NCI-H1105 treated with DMSO at 0.1 percent for 48 hours (cell line): ENCODE measurements at regions not wholly inside any gene's neighbourhood (a gene's known extent, or its start where the extent isn't known, plus 50 kb on each side); places are given as distances from the start of the nearest gene placed in this dataset.

Source experiments
- DNase-seq: peaks from one replicate; lab custom pipeline; 2025; lab: John Stamatoyannopoulos, UW

- DNase-seq: no peak
Measured at GRCh38 chr11:130776061-130776419, 140.2 kb downstream of the SNX19 start.

DNA sequence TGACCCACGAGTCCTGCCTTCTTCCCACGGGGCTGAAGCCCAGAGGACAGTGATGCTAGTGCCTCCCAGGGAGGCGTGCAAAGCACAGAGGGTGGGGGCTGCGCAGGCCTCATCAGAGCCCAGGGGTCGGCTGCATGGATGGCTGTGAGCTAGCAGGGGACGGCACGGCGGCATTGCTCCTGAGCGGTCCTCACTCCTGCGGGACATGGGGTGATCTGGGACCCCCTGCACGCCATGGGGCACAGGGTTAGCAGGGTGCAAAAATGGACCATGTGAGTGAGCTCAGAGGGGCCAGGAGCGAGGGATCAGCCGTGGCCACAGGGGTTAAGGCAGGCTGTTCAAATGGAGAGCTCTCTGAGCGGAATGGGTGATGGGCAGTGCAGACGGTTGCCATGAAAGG is 138.3 kb downstream of the SNX19 start:
- DNase-seq: no peak

DNA sequence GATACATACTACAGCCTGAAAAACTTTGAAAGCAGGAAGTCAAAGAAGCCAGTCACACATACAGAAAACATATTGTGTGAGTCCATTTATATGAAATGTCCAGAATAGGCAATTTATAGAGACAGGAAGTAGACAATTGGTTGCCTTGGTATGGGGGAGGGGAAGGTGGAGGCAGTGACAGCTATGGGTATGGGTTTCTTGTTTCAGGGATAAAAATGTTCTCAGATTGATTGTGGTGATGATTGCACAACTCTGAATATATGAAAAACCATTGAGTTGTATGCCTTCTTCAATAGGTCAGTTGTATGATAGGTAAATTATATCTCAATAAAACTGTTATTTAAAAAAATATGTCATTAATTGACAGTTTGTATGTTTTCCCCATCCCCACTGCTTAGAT is 137.6 kb downstream of the SNX19 start:
- DNase-seq: no peak

DNA sequence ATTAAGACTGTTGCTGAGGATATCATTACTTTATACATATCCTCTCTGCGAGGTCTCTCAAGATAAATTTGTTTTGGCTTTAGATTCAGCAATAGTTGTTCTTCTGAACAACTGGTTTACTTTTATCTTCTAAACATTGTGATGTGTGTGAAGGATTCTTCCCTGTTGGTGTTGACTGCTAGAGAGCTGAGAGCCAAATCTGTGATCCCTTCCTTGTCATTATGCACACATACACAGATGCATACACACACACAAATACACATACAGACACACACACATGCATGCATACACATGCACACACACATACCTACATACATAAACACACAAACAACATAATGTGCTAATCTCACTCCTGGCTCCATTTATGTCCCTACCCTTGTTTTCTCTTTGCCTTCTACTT is 137.0 kb downstream of the SNX19 start:
- DNase-seq: no peak

DNA sequence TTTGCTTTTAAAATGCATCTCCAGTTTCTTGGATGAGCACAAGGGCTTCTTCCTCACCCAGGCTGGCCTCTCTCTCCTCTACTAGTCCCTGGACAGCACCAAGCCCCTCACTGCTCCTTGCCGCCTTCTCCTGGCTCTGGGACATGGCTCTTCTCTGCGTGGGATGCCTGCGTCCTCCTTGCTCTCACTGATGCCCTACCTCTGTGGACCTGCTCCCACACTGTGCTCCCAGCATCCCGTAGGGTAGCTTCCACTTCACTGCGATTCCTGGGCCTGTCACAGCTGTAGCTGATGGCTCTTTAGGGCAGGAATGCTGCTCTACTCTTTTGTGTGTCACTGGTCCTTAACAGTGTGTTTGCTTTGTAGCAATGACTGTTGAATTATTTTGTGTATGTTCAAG is 136.3 kb downstream of the SNX19 start:
- no peak for DNase-seq

DNA sequence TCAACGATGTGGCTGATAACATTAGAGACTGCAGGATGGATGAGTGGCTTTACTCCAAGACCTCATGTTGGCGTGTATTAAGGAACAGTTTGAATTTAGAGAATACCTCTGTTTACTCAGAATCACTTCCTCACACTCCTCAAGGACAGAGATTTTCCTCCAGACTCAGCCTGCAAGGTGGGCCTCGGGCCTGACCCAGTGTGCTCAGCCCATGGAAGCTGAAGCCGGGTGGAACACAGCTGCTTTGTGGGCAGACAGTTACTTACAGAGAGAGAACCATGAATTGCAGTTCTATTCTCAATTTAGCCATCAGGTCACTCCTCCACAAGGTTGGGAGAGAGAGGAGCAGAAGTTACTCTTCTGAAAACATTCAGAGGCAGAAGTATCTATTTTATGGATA is 135.8 kb downstream of the SNX19 start:
- no peak for DNase-seq

DNA sequence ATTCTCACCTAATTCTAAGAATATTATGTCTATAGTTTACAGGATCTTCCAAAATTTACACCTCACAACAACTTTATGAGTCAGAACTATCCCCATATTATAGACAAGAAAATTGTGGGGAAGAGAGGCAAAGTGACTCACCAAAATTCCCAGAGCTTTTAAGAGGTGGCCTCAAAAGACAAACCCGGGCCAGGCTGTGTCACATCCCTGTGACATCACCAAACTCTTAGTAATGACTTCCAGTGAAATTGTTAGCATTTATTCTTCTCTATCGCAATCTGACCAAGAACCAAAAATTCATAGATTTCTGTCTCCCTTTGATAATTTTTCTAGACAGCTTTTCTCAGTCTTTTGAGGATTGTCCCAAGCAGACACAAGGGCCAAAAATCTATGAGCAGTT is 134.3 kb downstream of the SNX19 start:
- DNase-seq: no peak

DNA sequence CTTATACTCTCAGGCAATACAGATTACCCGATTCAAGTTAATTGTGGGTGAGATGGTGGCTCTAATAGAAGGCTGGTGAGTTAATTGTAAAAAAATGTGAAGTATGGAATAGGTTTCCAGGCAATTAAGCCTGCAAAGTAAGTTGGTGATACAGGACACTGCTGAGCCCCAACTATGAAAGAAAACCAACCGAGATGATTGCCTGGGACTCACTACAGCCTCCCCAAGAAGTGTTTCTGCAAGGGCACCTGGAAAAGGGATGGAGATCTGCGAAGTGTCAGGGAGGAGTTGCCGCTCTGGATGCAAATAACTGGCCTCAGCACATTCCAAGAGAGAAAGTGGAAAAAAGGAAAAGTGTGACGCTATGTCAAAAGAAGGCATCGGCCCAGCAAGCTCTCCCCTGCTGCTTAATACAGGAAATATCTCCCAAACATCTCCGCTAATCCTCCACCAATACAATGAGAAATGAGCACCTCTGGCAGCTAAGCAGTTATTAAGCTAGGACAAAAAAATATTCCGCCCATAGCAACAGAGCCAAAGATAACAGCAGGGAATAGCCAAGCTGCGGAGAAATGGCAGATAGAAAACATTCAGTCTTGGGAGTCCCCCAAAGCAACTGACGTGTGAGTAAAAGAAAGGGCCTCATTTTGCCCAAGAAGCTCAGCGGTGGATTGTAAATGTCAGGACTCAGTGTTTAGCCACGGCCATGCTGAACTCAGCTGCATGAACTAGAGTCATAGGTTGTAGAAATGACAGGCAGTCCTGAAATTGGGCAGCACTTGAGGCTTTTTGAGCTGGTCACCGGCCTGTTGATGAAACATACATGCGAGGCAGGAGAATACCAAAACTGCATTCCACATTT is 133.7 kb downstream of the SNX19 start:
- no peak for DNase-seq

DNA sequence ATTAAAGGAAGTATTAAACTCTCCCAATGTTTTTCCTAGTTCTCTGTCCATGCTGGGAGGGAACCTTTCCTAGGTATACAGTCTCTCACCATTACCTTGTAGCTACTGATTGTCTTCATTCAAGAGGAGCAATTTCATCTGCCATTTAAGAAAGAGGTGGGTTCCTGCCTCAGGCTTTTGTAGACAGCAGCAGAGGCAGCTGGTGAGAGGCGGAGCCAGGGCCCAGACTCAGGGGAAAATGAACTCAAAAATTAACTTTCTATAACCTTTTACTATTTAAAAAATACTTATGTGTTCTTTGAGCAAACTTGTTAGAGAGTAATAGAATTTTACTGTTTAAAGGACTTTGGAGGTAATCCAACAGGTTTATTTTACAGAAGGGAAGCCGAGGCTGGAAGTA is 133.0 kb downstream of the SNX19 start:
- no peak for DNase-seq

- DNase-seq: no peak
Measured at GRCh38 chr11:130785380-130786116, 130.7 kb downstream of the SNX19 start.

DNA sequence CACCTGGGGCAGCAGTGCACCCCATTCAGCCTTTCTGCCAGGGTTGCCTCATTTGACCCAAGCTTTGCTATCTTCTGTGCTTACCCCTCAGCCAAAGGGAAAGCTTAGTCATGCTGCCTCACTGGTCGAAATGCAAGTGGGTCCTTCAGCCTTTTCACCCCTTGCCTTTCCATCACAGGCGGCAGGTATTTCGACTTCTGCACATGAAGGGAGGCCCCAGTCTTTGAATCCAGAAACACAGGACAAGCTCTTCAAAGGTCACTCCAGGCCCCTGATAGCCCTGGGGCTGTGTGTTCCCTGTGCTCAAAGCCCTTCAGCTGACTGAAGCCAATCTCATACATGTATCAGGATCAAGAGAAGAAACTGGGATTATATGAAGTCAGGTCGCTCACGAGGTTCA is 129.7 kb downstream of the SNX19 start:
- no peak for DNase-seq

DNA sequence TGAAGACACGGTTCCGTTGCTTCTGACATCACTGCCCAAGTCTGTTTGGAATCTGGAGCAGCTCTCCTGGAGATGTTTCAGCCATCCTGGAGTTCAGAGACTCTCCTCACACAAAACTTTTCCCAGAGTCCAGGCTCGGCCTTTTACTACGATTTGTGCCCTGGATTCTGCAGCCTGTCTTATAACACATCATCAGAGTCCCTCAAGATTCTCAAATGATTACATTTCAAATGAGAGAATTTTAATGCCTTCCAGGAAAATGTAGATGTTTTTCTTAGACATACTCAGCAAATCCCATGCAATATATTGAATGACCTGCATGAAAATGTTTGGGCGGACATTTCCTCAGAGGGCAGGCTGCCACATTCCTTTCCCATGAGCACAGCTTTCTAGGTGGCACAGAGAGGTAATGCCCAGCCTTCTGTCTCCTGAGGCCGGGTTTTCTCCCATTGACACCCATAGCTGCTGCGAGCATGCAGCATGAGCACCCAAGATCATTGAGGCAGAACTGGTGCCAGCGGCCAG is 129.1 kb downstream of the SNX19 start:
- DNase-seq: no peak

GRCh38 chr11:130787973-130788570 is 128.2 kb downstream of the SNX19 start:
- no peak for DNase-seq

DNA sequence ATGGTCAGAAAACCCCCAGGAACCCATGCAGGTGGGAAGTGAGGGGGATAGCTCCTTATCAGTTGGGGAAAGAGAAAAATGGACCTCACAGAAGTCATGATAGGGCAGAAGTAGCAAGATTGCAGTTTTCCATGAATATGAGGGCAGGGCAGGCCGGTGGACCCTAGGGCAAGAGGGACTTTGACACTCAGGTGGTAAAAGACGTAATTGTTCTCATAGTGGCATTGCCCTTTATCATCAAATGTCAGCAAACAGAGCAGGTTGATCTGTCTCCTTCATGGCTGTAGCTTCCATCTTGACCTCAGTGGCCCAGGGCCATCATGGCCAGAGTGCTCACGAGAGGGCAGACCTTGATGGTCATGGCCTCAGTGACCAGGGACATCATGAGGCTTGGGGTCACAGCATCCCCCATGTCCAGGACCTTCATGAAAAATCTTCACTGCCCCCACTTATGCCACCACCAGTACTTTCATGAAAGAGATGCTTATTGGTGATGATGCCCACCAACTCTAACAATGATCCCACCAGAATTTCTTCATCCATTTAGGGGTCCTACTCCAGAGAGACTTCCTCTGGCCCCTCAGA is 127.1 kb downstream of the SNX19 start:
- no peak for DNase-seq

DNA sequence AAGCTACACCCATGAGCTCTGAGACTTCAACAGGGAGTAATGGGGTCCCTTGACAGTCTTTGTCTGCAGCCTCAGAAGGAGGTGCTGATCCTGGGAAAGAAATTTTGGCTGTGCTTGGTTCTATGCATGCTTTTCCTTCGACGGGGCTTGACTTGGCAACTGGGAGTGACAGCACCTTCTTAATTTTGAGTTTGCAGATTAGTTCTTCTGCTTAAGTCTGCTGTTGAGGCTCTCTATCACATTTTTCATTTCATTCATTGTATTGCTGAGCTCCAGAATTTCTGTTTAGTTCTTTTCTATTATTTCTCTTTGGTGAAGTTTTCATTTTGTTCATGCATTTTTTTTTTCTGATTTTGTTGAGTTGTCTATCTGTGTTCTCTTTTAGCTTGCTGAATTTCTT is 125.6 kb downstream of the SNX19 start:
- no peak for DNase-seq

DNA sequence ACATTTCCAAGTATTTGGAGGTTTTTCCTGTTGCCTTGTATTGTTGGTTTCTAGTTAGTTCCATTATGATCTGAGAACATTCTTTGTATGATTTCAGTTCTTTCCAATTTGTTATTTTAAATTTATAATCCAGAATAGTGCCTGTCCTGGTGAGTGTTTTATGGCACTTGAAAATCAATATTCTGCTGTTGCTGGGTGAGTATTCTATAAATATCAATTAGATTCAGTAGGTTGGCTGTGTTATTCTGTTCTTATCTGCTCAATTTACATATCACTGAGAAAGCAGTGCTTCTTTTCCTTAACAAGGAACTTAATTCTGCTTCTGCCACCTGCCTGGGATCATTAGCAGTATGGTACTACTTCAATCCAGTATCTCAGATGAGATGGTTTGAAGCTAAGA is 123.5 kb downstream of the SNX19 start:
- no peak for DNase-seq

GRCh38 chr11:130796828-130797227 is 119.5 kb downstream of the SNX19 start:
- DNase-seq: no peak

DNA sequence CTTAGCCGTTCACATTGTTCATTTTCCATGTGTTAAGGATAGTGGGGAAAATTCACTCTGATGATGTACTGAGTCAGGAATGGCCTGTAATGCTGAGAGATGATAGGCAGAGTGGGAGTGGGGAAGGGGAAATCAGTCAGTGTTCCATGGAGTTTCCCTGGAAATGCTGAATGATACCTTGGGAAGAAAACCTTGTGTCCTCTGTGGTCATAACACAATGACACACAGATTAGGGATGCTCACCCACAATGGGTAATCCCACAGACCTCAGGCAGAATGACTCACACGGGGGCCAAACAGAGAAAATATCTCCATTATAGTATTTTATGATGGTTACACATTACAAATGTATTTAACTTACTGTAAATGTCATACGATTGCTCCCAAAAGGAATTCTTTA is 118.0 kb downstream of the SNX19 start:
- DNase-seq: no peak

- no peak for DNase-seq
Measured at GRCh38 chr11:130798801-130799200, 117.5 kb downstream of the SNX19 start.

DNA sequence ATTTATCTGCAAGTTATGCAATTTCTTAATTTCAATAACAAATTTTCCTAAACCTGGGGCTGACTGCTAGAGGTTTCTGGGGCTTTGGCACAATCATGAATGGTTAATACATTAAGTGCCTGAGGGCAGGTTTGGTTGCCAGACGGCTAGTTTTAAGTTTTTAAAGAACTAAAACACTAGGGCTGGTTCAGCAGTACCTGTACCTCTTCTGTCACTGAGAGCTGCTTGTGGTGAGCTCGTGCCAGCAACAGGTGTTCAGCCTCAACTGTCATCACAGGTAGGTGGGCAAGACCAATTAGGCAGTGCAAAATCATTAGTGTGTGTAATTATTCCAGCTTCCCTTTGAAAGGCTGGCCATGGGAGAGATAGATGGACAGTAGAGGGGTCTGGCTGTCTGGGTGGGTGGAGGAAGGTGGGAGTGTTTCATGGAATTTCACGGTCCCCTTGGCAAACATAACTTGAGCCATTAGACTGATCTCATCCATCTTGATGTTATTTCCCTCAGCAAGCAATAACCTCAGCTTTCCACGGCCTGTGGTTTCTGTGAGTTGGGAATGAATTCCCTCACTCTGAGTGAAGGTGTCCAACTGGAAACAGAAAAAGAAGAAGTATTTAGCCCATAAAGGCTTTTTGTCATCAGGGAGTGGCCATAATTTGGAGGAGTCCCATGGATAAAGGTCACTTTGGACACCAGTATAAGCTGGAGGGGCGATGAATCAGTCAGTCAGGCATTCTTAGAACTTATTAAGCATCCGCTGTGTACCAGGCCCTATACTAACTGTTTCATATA is 114.8 kb downstream of the SNX19 start:
- DNase-seq: no peak

DNA sequence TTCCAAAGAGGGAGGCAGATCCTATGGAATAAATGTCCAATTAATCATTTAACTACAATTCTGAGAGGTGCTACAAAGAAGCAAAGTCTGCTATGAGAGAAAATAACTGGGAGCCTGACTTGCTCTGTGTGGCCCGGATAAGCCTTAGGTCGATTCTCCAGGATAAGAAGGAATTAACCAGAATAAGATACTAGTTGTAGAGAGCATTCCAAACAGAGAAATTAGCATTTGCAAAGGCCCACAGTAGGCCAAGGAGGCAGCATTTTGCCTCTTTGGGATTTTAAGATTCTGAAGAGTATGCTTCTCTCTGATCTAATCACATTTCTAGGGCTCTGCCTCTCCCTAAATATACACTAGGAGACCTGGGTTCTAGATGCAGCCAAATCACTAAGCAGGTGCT is 113.7 kb downstream of the SNX19 start:
- DNase-seq: no peak
